Body of pancreas (tissue), 4 donors: ENCODE measurements at regions not wholly inside any gene's neighbourhood (a gene's known extent, or its start where the extent isn't known, plus 50 kb on each side); places are given as distances from the start of the nearest gene placed in this dataset.

Experiments used
- POLR2A ChIP-seq, 3 donors: fragments of 450-650 bp; IDR thresholded peaks; one replicate each; pipeline ENCODE4 v1.6.1; 2016; ENCODE audit warnings: antibody characterized with exemption in 3 of 3, mild to moderate bottlenecking in 2 of 3
- TF ChIP-seq, protein P1 (sequence below), 7 experiments: fragments of 450-650 bp in 4 of 7; fragments of 200-600 bp in 3 of 7; sonication (generic) in 3 of 7; IDR thresholded peaks; one replicate each; pipeline ENCODE4 v1.5.1; 2016 to 2019; ENCODE audit warnings: antibody characterized with exemption in 7 of 7

DNA sequence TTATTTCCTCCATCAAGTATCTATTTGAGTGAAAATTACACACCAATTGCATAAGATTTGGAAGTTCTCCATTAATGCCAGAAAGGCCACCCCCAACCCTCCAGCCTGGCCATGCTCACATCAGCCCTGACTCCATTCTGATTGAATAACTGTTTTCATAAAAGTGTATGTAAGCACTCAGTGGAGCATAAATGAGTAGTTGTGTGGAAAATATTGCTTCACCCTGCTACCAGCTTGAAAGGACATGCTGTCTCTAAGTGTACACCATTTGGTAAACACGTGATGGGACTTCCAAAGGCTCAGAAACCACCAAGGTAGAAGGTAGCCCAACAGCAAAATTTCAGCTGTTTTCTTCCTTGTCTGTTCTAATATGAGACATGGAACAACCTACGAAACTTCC lies 393.8 kb downstream of the ZNF385D start:
- TF ChIP-seq POLR2A (IDR thresholded peaks at IDR 0.05): no peak
- TF ChIP-seq, protein P1, sequence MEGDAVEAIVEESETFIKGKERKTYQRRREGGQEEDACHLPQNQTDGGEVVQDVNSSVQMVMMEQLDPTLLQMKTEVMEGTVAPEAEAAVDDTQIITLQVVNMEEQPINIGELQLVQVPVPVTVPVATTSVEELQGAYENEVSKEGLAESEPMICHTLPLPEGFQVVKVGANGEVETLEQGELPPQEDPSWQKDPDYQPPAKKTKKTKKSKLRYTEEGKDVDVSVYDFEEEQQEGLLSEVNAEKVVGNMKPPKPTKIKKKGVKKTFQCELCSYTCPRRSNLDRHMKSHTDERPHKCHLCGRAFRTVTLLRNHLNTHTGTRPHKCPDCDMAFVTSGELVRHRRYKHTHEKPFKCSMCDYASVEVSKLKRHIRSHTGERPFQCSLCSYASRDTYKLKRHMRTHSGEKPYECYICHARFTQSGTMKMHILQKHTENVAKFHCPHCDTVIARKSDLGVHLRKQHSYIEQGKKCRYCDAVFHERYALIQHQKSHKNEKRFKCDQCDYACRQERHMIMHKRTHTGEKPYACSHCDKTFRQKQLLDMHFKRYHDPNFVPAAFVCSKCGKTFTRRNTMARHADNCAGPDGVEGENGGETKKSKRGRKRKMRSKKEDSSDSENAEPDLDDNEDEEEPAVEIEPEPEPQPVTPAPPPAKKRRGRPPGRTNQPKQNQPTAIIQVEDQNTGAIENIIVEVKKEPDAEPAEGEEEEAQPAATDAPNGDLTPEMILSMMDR (IDR thresholded peaks at IDR 0.05): no peak
